Tibial artery (tissue), 4 donors: ENCODE measurements at regions not wholly inside any gene's neighbourhood (a gene's known extent, or its start where the extent isn't known, plus 50 kb on each side); places are given as distances from the start of the nearest gene placed in this dataset.

Source experiments
- DNase-seq, 2 donors: peaks; one replicate each; pipeline ENCODE4 v3.0.0-alpha.2; 2019
- H3K27ac ChIP-seq, 2 donors: fragments of 200-600 bp; sonication (generic) in 1 of 2; 1 replicate in 1 of 2; 2 replicates in 1 of 2; pipeline ENCODE4 v1.5.1; 2018 to 2019; ENCODE audit warnings: mild to moderate bottlenecking in 1 of 2
- H3K27me3 ChIP-seq, 2 donors: fragments of 200-600 bp; sonication (generic) in 1 of 2; one replicate each; pipeline versions ENCODE4 v1.5.1 to v1.6.0; 2016 to 2019
- H3K36me3 ChIP-seq, 3 donors: fragments of 200-600 bp; sonication (generic) in 2 of 3; one replicate each; pipeline ENCODE4 v1.5.1; 2016 to 2019; ENCODE audit warnings: mild to moderate bottlenecking in 2 of 3
- H3K4me1 ChIP-seq, 4 donors: fragments of 200-600 bp; sonication (generic) in 2 of 4; 1 replicate in 3 of 4; 2 replicates in 1 of 4; pipeline ENCODE4 v1.5.1; 2016 to 2019
- H3K4me3 ChIP-seq, 2 donors: fragments of 200-600 bp; sonication (generic) in 1 of 2; 1 replicate in 1 of 2; 2 replicates in 1 of 2; pipeline ENCODE4 v1.5.1; 2018 to 2019; ENCODE audit warnings: mild to moderate bottlenecking in 2 of 2
- H3K9me3 ChIP-seq, 3 donors: fragments of 200-600 bp; sonication (generic) in 1 of 3; one replicate each; pipeline ENCODE4 v1.5.1; 2016 to 2019
- intact Hi-C: fragments of 100-400 bp; cut with DNase I; formaldehyde crosslinking; loops from one replicate; pipeline ENCODE4 v1.15.0; 2023; ENCODE audit warnings: low total_unique reads
- TF ChIP-seq, protein P1 (sequence below), 2 experiments: fragments of 200-600 bp in 1 of 2; fragments of 450-650 bp in 1 of 2; IDR thresholded peaks; one replicate each; pipeline ENCODE4 v1.5.1; 2017 to 2019; ENCODE audit warnings: antibody characterized with exemption in 2 of 2, mild to moderate bottlenecking in 1 of 2, moderate library complexity in 1 of 2

DNA sequence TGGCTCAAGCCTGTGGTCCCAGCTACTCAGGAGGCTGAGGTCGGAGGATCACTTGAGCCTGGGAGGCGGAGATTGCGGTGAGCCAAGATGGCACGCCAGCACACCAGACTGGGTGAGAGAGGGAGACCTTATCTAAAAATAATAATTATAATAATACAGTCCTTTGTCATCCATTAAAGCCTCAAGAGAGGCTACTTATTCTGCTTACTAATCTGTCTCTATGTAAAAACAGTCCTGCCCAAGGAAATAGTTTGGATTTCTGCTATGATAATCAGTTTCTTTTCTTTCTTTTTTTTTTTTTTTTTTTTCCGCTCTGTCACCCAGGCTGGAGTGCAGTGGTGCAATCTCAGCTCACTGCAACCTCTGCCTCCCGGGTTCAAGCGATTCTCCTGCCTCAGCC, 228.3 kb downstream of the C1D start:
- DNase-seq: no peak
- no peaks in the 10 kb centered on the region for H3K27me3 ChIP-seq
- H3K9me3 ChIP-seq: no peaks in the 10 kb centered on the region
- intact Hi-C loops: no loop called here
- no peaks in the 10 kb centered on the region for H3K36me3 ChIP-seq
- H3K4me1 ChIP-seq: no peaks in the 10 kb centered on the region
- no peak overlapping the region for H3K4me3 ChIP-seq
- TF ChIP-seq, protein P1, sequence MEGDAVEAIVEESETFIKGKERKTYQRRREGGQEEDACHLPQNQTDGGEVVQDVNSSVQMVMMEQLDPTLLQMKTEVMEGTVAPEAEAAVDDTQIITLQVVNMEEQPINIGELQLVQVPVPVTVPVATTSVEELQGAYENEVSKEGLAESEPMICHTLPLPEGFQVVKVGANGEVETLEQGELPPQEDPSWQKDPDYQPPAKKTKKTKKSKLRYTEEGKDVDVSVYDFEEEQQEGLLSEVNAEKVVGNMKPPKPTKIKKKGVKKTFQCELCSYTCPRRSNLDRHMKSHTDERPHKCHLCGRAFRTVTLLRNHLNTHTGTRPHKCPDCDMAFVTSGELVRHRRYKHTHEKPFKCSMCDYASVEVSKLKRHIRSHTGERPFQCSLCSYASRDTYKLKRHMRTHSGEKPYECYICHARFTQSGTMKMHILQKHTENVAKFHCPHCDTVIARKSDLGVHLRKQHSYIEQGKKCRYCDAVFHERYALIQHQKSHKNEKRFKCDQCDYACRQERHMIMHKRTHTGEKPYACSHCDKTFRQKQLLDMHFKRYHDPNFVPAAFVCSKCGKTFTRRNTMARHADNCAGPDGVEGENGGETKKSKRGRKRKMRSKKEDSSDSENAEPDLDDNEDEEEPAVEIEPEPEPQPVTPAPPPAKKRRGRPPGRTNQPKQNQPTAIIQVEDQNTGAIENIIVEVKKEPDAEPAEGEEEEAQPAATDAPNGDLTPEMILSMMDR (IDR thresholded peaks at IDR 0.05): no peak
- no peak overlapping the region for H3K27ac ChIP-seq

- Histone ChIP-seq H3K27ac (no peak overlapping the region), H3K27me3 (no peaks in the 10 kb centered on the region), H3K9me3 (no peaks in the 10 kb centered on the region), H3K4me1 (no peaks in the 10 kb centered on the region), H3K36me3 (no peaks in the 10 kb centered on the region), H3K4me3 (no peak overlapping the region)
- intact Hi-C loops: no loop called here
- TF ChIP-seq, protein P1 (IDR thresholded peaks at IDR 0.05): no peak
- no peak for DNase-seq
These were observed 227.5 kb downstream of the C1D start for GRCh38 chr2:67835266-67835665.

GRCh38 chr2:67836866-67837265, 225.9 kb downstream of the C1D start:
- Histone ChIP-seq H3K27ac (no peak overlapping the region), H3K27me3 (no peaks in the 10 kb centered on the region), H3K4me1 (no peaks in the 10 kb centered on the region), H3K9me3 (no peaks in the 10 kb centered on the region), H3K4me3 (no peak overlapping the region), H3K36me3 (no peaks in the 10 kb centered on the region)
- TF ChIP-seq, protein P1 (IDR thresholded peaks at IDR 0.05): no peak
- DNase-seq: no peak
- intact Hi-C loops: no loop called here

- H3K27ac ChIP-seq: no peak overlapping the region
These were observed 224.6 kb downstream of the C1D start for GRCh38 chr2:67838205-67838604.

DNA sequence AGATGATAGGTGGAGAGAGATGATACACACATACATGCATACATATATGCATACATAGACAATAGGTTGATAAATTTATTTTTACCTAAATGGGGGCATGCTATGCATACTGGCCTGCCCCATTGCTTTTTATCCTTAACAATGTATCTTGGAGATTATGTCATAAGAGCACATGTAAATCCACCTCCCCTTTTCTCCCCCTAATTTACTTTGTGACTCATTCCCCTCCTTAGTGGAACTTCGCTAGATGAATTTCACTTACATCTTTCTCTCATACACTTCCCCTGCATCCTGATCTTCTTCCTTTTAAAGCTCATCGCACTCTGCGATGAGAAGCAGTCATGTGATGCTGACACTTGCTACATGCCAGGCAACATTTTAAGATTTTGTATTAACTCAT, 223.6 kb downstream of the C1D start:
- TF ChIP-seq, protein P1 (IDR thresholded peaks at IDR 0.05): no peak
- no peaks in the 10 kb centered on the region for H3K4me1 ChIP-seq
- intact Hi-C loops: no loop called here

More at GRCh38 chr2:67838205-67838604, 224.6 kb downstream of the C1D start:
- no peak overlapping the region for H3K4me3 ChIP-seq
- TF ChIP-seq, protein P1 (IDR thresholded peaks at IDR 0.05): no peak
- H3K27me3 ChIP-seq: no peaks in the 10 kb centered on the region
- intact Hi-C loops: no loop called here
- H3K9me3 ChIP-seq: no peaks in the 10 kb centered on the region
- no peaks in the 10 kb centered on the region for H3K36me3 ChIP-seq
- no peaks in the 10 kb centered on the region for H3K4me1 ChIP-seq
- no peak for DNase-seq

GRCh38 chr2:67839668-67840067, 223.1 kb downstream of the C1D start:
- DNase-seq: no peak
- Histone ChIP-seq H3K27me3 (no peaks in the 10 kb centered on the region), H3K4me3 (no peak overlapping the region), H3K4me1 (no peaks in the 10 kb centered on the region), H3K36me3 (no peaks in the 10 kb centered on the region), H3K27ac (no peak overlapping the region), H3K9me3 (no peaks in the 10 kb centered on the region)
- TF ChIP-seq, protein P1 (IDR thresholded peaks at IDR 0.05): no peak
- intact Hi-C loops: loop anchor here (5.0 to 10.0 kb wide), 2 partner anchors 1265 to 1407 kb away; no protein-coding TSS in a partner anchor

More for the DNA sequence above, 223.6 kb downstream of the C1D start:
- Histone ChIP-seq H3K27ac (no peak overlapping the region), H3K9me3 (no peaks in the 10 kb centered on the region), H3K4me3 (no peak overlapping the region), H3K36me3 (no peaks in the 10 kb centered on the region), H3K27me3 (no peaks in the 10 kb centered on the region)
- no peak for DNase-seq
